Hippocampal formation (tissue), 2 donors: ENCODE measurements at regions not wholly inside any gene's neighbourhood (a gene's known extent, or its start where the extent isn't known, plus 50 kb on each side); places are given as distances from the start of the nearest gene placed in this dataset.
A peak's percentile ranks its signal among the peaks of the same experiment; 100 is the strongest.

Experiments used
- DNase-seq, 2 donors: peaks; one replicate each; lab custom pipeline; 2025; lab: John Stamatoyannopoulos, UW

DNA sequence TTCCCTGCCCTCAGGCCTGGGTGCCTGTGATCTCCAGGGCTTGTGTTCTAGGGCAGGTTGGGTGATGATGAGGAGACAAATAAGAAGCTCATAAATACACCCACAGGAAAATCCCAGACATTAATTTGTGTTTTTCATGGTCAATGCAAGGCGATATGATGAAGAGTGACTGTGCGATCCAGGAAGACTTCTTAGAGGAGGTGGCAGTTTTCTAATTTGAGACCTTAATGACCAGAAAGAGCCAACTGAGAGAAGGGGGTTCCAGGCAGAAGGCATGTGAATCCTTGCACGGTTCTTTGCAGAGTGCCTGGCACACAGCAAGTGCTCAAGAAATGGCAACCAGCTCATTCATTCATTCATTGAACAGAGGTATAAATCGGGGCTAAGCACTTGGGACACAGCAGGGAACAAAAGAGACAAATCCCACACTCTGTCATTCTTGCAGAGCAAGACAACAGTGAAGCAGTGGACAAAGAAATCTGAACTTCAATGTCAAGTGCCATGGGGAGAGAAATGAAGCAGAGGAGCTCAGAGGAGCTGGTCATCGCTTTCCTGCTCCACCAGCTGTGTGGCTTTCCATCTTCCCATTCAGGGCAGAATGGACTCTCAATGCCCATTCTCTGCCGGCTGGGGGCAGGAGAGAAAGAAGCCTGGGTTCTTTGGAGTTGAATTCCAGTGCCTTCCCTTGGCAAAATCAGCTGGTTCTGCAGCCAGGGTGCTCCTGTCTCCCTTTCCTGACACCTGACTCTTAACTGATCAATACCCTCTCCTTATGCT lies 128.3 kb downstream of the AACS start:
- DNase-seq, result peak in 1 of 2 donors; percentile 17

DNA sequence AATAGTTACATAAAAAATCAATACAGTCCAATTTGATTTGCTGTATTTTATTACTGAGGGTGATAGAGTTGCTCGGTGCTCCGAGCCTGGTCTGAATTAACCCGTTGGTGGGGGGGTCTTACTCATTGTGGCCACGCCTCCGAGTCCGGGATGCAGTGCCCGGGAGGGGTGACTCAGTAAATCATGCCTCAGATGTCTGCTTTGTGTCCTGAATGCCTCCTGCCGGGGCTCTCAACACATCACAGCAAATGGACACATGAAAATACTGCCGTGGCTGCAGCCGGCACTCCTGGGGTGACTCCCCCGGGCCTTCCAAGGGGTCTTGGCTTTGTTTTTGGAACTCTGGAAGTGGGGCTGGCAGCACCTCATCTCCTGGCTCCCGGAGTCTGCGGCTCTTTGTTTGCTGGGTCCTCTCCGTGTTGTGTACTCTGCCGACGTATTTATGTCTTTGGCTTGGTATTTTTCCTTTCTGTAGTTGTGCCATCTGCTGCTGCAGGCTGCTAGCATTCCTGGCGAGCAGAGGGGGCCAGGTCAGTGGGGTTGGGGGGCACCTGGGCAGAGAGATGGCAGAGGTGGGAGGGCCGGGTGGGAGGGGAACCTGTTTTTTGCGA lies 129.0 kb downstream of the AACS start:
- DNase-seq, result no peak

DNA sequence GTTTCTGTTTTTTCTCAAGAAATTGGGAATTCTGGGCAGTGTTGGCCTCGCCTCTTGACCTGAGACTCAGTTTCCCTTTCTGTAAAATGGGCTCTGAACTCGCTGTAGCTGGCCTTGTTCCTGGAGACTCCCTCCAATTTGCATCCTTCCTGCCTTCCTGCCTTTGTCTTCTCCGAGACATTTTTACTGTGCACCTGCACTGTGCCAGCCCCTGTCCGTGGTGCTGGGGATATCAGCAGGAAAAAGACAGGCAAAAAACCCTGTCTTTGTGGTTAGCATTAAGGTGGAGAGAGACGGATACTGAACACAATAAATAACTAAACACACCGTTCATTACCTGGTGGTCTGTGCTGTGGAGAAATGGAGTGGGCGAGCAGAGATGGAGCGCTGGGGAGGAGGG lies 129.8 kb downstream of the AACS start:
- no peak for DNase-seq

DNA sequence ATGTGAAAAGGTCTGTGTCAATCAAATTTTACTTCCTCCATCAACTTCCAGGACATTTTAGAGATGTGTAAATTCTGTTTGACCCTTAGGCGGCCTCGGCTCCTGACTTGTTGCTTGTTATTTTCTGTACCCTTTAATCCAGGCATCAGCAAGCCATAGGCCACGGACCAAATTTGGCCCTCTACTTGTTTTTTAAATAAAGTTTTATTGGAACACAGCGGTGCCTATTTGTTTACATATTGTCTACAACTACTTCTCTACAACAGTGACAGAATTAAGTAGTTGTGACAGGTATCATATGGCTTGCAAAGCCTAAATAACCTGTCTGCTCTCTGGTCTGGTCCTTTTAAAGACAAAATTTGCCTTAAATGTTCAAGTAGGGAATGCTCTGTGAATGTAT lies 132.1 kb downstream of the AACS start:
- DNase-seq, result no peak

DNA sequence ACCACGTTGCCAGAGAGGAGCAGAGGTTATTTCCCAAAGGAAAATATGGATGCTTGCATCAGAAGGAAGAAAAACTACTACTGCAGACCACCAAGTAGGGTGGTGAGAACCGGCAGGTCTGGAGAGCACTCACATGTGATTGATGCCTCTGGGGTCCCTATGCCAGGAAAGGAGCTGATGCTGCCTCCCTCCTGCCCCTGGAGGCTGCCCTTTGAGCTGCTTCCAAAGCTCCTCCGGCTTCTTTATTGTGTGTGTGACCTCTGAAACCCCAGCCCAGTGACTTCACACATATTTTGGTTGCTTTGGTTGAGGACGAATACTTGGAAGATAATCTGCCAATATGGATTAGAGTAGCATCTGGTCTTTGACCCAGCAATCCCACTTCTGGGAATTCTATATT lies 133.4 kb downstream of the AACS start:
- no peak for DNase-seq

DNA sequence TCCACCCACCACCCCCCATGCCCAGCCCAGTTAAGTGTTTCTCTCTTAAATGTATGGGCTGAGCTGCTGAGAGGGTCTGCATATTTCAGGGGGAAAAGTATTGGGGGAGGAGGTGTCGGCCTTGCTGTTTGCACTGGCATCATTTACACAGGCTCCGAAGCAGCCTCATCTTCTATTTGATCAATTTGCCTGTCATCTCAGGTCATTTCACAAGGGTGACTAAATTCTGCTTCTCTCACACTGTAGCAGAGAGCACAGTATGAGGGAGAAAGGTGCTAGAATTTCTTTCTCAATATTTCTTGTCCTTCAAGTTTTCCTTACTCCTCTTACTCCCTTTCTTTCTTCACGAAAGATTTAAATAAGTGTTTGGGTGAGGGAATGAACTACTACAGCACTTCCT lies 135.9 kb downstream of the AACS start:
- no peak for DNase-seq

DNA sequence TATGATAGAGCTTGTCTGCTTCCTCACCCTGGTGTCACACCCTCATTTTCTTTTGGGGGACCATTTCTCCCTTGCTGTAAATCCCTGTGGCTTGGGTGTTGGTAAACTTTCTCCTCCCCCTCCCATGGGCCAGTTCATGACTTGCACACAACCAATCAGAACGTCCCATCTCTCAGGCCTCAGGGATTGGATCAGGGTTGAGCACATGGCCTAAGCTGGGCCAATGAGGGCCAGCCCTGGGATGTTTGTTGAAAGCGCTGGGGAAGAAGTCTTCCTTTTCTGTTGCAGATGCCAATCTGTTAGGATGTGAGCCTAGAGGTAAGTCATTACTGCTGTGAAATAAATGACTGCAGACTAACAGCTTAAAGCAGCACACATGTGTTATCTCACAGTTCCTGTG lies 136.7 kb downstream of the AACS start:
- no peak for DNase-seq

DNA sequence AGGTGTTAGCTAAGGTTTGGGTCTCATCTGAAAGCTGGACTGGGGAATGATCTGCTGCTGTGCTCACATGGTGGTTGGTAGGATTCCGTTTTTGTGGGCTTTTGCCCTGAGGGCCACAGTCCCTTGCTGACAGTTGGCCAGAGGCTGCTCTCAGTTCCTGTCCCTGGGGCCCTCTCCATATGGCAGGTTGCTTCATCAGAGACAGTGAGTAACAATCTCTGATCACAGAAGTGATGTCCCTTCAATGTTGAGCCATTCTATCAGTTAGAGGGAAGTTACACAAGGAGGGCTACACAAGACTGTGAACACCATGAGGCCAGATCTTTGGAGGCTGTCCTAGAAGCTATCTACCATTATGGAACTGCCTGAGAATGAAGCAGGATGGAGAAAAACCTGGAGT lies 137.2 kb downstream of the AACS start:
- DNase-seq, result no peak

DNA sequence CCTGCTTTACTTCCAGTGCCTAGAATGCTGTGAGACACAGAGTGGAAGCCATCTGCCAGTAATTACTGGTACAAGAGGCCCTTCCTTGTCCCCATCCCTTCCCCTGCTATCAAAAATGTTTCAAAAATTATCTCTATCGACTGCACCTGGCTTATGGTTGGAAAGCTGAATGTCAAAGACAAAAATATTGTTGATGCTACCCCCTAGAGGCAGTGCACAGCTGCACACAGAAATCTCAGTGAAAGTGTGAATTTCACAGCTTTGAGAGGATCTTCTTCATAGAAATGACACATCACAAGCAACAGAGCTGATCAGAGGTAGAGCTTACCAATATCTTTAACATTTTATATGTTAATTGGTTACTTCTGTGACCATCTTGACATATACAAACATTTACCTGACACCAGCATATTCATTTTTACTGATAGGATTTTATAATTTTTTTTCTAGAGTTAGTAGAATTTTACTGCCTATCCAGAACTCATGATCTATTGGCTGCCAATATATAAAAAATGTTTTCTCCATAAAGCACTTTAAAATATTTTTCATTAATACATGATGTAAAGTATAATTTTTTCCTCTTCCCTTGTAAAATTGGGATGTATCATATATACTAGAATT lies 138.0 kb downstream of the AACS start:
- DNase-seq, result no peak

DNA sequence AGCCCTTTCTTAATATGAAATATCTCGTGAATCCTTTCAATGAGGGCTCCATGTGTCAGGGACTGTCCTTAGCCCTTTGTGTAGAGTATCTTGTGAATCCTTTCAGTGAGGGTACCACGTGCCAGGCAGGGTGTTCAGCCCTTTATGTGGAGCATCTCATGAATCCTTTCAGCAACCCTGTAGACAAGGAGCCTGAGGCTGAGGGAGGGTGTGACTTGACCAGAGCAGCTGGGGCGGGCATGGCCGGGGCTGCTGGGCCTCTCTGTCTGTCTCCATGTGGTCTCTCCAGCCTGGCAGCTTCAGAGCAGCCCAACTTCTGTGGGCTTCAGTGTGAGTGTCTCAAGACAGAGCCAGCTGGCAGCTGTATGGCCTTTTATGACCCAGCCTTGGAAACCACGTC lies 140.2 kb downstream of the AACS start:
- no peak for DNase-seq

DNA sequence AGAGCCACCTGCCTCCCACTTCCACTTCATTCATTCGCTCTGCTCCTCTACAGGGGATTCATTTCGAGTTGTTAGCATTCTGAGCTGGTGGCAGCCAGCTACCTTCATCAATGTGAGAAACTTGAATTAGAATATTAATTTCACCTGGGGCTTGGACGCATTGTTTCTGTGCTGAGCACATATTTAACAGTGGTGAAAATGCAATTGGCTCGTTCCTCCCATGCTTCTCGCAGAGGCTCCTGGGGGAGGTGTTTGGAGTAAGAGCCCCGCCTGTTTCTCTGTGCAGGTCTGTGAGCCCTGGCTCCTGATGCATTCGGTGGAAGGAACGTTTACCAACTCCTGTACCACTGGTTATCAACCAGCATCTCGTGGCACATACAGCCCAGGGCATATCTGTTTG lies 141.5 kb downstream of the AACS start:
- no peak for DNase-seq

DNA sequence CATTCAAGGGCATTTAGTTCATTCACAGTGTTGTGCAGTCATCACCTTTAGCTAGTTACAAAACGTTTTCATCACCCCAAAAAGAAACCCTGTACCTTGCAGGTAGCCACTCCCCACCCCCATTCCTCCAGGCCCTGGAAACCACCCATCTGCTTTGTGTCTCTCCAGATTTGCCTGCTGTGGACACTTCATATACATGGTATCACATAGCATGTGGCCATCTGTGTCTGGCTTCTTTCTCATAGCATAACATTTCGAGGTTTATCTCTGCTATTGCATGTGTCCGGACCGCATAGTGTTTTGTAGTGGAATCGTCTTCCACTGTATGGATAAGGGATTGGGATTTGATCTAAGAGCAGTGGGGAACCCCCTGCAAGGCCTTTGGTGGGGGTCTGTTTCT lies 143.1 kb downstream of the AACS start:
- DNase-seq, result no peak

DNA sequence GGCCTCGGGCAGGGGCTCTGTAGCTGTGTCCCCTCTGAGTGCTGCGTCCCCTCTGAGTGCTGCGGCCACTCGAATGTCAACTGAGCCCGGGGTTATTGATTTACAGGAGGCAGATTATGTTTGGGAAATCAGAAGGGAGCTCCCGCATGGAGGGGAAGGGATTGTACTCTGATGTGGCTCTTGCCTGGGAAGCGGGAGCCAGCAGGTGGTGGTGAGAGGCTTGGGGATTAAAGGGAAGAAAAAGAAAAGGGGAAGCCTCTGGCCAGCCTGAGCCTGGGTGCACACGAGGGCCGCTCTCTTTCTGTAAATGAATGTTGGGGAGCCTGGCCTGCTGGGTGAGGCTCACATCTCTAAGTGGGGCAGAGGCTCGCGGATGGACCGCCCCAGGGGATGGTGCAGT lies 143.7 kb downstream of the AACS start:
- no peak for DNase-seq

DNA sequence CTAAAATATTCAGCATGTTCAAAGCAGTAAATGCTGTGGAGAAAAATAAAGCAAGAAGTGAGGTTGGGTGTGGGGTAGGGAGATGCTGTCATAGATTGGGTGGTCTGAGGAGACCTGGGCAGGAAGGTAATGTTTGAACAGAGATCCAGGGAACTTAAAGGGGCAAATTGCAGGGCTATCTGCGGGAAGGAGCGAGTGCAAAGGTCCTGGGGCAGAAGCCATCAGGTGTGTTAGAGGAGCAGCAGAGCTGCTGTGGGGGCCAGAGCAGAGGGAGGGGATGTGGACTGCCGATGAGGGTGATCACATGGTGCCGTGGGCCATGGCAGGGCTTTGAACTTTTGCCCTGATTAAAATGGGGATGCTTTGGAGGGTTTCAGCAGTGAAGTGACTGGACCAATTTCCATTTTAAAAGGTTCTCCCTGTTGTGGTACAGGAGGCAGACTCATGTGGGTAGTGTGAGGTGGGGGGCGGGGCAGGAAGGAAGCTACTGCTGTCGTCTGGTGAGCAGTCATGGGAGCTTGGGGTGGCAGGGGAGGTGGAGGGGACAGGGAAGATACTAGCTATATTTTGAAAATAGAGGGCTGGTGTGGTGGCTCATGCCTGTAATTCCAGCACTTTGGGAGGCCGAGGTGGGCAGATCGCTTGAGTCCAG lies 145.0 kb downstream of the AACS start:
- no peak for DNase-seq

DNA sequence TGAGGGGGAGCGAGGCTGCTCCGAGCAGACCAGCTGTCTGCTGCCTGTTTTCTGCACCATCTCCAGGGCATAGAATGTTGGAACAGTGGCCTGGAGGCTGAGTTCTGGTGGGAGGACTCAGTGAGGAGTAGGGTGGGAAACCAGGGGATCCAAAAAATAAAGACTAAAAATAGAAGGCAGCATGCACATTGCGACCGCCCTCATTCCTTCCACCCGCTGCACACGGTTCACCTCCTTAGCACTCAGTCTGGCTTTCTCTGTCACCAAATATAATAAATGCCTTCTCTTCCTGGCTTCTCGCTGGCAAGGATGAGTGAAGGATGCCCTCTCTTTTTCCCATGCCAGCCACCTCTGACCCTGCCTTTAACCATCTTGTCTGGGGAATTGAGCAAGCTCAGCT lies 146.2 kb downstream of the AACS start:
- no peak for DNase-seq

DNA sequence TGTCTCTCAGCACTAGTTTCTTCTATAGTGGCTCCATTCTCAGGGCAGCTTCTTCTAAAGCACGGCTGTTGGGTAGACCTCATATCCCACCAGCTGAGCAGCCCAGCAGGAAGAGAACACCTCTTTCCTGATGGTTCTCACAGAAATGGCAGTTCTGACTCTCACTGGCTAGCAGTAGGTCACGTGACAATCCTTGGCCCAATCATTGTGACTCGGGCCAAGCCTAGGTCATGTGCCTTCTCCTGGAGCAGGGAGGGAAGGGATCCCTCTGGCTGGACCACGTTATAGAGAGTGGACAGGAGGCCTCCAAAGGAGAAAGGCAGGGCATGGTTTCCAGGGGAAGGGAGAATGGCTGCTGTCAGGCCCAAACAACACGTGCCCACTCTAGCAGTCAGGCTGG lies 149.1 kb downstream of the AACS start:
- no peak for DNase-seq

DNA sequence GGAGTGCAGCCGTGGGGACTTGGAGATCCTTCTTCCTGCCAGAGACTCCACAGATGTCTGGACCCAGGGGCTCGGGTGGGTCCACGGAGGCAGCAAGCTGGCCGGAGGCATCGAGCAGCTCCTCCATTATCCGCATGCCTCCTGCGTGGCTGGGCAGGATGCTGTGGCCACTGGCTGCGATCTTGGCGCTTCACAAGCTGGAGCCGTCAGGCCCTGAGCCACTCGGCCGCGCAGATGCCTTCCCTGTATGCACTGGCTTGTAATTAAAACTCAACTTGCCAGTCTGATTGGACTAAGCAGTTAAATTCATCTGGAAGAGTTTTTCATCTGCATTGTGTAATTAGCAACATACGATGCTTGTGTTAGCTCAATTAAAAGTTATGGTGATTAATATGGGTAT lies 151.5 kb downstream of the AACS start:
- DNase-seq, result no peak

DNA sequence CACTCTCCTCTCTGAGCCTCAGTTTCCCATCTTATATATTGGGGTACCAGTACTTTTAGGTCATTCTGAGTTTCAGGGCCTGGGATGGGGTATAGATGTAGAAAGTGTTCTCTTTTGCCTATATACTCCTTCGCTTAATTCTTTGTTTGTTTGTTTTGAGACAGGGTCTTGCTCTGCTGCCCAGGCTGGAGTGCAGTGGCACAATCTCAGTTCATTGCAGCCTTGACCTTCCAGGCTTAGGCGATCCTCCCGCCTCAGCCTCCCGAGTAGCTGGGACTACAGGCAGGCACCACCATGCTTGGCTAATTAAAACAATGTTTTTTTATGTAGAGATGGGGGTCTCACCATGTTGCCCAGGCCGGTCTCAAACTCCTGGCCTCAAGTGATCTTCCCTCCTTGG lies 152.1 kb downstream of the AACS start:
- no peak for DNase-seq

DNA sequence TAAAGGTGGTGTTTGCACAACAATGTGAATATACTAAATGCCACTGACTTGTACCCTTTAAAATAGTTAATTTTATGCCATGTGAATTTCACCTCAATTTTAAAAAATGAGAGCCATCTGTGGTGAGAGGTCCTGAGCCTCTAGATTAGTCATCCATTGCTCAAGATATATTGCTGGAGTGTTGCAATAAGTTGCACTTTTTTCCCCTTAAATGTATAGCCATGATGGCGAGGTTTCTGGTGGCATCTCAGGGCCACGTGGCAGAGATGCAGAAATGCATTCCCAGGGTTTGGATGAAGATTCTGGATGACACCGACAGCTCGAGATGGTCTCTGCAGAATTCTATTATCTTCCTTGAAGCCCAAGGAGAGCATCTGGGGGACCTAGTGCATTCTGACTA lies 153.7 kb downstream of the AACS start:
- DNase-seq, result no peak

DNA sequence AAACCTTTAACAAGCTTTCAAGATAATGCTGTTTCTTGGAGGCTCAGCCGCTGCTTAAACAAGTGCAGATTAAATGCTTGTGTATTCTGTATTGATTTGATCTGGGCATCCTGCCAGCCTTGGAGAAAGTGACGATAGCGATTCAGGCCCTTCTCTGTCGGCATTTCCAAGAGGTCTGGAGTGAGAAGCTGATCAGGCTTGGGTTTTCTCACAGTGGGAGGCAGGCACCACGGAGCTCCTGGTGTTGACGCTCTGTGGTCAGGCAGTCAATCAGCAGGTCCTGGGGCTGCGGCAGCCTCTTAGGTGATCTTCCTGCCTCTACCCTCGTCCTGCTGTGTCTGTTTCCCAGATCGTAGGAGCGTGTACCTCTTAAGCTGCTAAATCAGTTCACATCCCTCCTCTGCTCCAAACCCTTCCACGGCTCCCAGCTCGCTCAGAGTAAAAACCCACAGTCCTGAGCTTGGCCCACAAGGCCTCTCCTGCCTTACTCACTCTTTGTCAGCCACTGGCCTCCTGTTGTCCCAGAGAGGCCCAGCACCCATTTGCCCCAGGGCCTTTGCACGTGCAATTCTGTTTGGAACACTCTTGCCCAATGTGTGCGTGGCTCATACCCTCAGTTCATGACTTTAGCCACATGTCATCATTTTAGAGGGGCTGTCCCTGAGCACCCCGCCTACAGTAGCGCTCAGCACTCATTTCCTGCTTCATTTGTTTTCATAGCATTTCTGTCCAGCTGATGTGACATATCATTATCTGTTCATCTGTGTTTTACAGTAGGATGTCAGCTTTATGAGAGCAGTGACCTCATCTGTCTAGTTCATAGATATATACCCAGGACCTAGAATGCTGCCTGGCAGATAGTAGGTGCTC lies 155.4 kb downstream of the AACS start:
- peak in 1 of 2 donors; percentile 16 for DNase-seq

DNA sequence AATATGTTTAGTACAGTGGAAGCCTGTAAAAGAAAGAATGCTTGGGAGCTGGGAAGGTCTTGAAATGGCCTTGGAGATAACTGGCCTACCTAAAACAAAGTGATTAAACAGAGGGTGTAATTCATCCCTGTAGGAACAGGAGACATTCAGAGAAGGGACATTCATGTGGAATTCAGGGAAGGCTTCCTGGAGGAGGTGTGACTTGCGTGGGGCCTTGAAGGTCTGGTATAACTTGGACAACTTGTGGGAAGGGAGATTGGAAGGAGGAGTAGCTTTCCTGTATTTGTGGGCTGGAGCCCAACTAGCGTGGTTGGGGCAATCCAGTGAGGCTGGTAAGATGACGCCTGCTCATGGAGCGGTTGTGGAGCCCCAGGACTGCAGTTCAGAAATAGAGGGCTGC lies 156.4 kb downstream of the AACS start:
- DNase-seq, result no peak

DNA sequence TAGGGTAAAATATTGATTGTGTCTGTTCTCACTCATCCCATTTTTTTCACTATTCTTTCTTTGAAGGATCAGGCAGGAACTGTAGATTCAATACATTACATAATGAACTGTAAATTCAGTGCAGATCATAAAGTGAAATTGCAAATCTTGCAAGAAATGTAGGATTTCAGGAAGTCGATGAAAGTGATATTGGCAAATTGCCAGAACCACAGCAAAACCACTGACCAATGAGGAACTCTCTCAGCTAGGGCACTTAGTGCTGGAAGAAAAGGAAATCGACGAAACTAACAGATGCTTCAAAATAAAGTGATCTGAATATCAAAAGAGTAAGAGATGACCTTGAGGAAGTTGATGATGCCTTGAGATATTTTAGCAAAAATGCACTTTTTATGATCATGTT lies 157.6 kb downstream of the AACS start:
- no peak for DNase-seq
